HG02884 (cell line): ENCODE measurements at regions not wholly inside any gene's neighbourhood (a gene's known extent, or its start where the extent isn't known, plus 50 kb on each side); places are given as distances from the start of the nearest gene placed in this dataset.
"Not testable (repeated sequence)": the region's sequence is repeated elsewhere in the genome, so short reads cannot be mapped to it uniquely, and the experiment has no call there.

Source experiments
- ATAC-seq: cut with Tn5 transposase; IDR thresholded peaks from one replicate; pipeline ENCODE4 v1.9.1; 2021; ENCODE audit warnings: mild to moderate bottlenecking, moderate library complexity; ENCODE audit not compliant: unreplicated experiment

- no peak for ATAC-seq
Measured at GRCh38 chr4:189206953-189207352, 733.7 kb upstream of the FRG1 start.

- ATAC-seq, result no peak
Measured at GRCh38 chr4:189207872-189208271, 732.8 kb upstream of the FRG1 start.

- ATAC-seq, result no peak
Measured at GRCh38 chr4:189215574-189215973, 725.1 kb upstream of the FRG1 start.

GRCh38 chr4:189221691-189222090 is 719.0 kb upstream of the FRG1 start:
- no peak for ATAC-seq

GRCh38 chr4:189228726-189229125 is 711.9 kb upstream of the FRG1 start:
- ATAC-seq, result no peak

GRCh38 chr4:189232274-189232673 is 708.4 kb upstream of the FRG1 start:
- no peak for ATAC-seq

- not testable (repeated sequence) for ATAC-seq
Measured at GRCh38 chr4:189233754-189234153, 706.9 kb upstream of the FRG1 start.

GRCh38 chr4:189234948-189235347 is 705.7 kb upstream of the FRG1 start:
- ATAC-seq, result not testable (repeated sequence)

- no peak for ATAC-seq
Measured at GRCh38 chr4:189235599-189235998, 705.1 kb upstream of the FRG1 start.

GRCh38 chr4:189236321-189236720 is 704.4 kb upstream of the FRG1 start:
- ATAC-seq, result not testable (repeated sequence)

- ATAC-seq, result no peak
Measured at GRCh38 chr4:189237340-189237739, 703.3 kb upstream of the FRG1 start.

- no peak for ATAC-seq
Measured at GRCh38 chr4:189255636-189256035, 685.0 kb upstream of the FRG1 start.

GRCh38 chr4:189261475-189261874 is 679.2 kb upstream of the FRG1 start:
- ATAC-seq, result no peak

- ATAC-seq, result no peak
Measured at GRCh38 chr4:189265515-189265914, 675.2 kb upstream of the FRG1 start.

- ATAC-seq, result no peak
Measured at GRCh38 chr4:189267312-189267965, 673.2 kb upstream of the FRG1 start.

- no peak for ATAC-seq
Measured at GRCh38 chr4:189278597-189279165, 662.0 kb upstream of the FRG1 start.

- ATAC-seq, result no peak
Measured at GRCh38 chr4:189279188-189279587, 661.5 kb upstream of the FRG1 start.

- ATAC-seq, result no peak
Measured at GRCh38 chr4:189285377-189285776, 655.3 kb upstream of the FRG1 start.

GRCh38 chr4:189291939-189292338 is 648.7 kb upstream of the FRG1 start:
- no peak for ATAC-seq

- ATAC-seq, result no peak
Measured at GRCh38 chr4:189293459-189293858, 647.2 kb upstream of the FRG1 start.

GRCh38 chr4:189294574-189294973 is 646.1 kb upstream of the FRG1 start:
- no peak for ATAC-seq

GRCh38 chr4:189299706-189300105 is 641.0 kb upstream of the FRG1 start:
- ATAC-seq, result no peak

GRCh38 chr4:189301692-189302091 is 639.0 kb upstream of the FRG1 start:
- no peak for ATAC-seq
